ENCODE measurements at regions not wholly inside any gene's neighbourhood (a gene's known extent, or its start where the extent isn't known, plus 50 kb on each side); places are given as distances from the start of the nearest gene placed in this dataset.

DNA sequence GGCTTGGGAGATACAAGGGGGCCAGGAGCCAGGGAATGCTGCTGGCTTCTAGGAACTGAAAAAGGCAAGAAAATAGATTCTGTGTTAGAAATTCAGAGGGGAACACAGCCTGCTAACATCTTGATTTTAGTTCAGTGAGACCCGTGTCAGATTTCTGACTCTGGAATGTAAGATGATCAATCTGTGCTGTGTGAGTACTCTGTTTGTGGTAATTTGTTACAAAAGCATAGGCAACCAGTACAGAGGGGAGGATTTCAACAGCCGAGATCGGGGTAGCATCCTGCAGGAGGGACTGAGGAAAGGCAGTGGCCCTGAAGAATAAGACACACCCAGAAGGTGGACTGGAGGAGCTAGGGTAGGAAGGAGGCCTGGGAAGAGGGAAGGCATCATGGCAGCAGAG lies 410.0 kb upstream of the CCDC196 start:
- no peak for DNase-seq

DNA sequence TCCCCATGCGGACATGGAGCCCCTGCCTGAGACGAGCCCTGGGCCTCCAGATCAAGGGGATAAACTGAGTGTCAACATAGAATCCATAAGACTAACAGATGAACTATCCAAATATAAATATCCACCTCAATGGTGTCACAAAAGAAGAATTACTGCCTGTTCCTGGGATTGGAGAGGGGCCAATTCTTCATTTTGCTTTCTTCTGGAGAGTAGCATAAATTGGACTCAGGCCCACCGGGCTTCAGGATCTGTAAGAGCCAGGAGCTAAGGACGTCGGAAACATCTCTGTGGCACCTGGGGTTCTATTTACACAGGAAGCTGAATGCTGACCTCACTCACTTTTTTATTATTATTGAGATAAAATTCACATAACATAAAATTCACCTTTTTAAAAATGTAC lies 408.2 kb upstream of the CCDC196 start:
- DNase-seq, result peak; percentile 88

DNA sequence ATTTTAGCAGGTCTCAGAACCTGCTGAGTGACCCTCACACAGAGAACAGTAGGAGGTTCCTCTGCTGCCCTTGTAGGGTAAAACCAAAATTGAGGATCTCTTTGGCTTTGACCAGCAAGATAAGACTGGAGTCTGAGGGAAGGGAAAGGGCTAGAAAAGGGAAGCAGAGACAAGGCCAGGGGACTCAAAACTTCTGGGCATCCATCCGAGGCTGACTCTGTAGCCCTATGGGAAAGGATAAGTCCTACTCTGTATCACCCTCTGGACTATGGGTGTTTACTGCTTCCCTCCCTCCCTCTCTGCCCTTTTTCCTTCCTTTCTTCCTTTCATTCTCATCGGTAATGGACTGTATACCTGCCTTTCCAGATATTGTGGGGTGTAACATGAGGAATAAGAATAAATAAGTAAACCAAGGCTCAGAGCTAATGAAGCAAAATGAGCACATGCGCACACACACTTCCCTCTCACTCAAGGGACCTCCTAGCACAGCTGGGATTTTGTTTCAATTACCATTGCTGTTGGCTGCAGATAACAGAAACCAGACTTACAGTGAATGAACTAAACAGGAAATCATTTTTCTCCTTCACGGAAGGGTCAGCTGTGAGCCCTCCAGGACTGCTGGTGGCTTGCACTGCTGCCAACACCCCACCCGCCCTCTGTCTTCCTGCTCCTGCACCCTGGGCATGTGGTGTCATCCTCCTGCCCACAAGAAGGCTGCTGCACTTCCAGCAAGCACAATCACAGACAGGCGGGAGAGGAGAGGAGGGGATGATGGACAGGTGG lies 404.4 kb upstream of the CCDC196 start:
- DNase-seq, result no peak

DNA sequence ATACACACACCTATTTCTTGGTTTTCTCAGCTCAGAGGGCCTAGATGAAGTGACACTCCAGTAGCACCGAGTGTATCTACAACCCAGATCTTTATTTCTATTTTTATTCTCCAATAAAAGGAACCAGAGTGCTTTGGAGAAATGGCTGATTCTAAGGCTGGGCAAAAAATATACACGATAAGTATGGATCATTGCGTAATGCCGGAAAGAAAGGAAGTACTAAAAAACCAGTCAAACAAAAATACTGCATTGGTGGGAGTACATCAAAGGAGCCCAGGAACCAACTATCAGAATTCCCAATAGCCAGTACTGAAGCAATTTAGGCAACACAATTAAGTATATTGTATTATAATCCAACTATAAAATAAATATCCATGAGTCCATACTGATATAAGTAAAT lies 400.9 kb upstream of the CCDC196 start:
- DNase-seq, result no peak

DNA sequence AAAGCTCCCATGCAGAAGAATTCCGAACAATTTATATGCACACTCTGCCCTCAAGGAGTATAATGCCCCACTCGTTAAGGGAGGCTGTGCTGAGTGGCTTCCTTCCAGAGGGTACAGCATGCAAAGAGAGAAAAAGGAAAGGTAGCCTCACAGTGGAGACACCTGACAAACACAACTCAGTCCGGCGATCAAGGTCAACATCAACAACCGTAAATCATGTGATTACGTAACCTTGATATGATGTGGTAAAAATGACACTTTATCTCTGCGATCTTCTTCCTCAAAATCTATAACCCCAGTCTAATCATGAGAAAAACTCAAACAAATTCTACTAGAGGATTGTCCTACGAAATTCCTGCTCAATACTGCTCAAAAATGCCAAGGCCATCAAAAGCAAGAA lies 400.5 kb upstream of the CCDC196 start:
- DNase-seq, result no peak

DNA sequence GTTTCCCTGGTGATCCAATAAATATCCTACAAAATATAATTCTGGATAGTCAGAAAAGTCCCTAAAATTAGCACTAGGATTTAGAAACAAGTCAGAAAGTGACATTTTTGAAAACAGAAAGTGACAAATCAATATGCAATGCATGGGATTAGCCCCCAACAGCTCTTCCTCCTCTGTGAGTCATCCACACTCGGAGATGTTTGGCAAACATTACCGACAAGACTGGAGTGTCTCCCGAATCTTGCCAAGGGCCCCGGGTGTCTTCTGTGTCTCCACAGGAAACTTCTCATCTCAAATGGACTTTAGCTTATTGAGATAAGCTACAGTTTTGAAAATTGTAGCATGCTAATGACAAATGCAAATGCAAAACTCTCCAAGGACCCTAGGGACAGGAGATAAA lies 398.9 kb upstream of the CCDC196 start:
- no peak for DNase-seq

DNA sequence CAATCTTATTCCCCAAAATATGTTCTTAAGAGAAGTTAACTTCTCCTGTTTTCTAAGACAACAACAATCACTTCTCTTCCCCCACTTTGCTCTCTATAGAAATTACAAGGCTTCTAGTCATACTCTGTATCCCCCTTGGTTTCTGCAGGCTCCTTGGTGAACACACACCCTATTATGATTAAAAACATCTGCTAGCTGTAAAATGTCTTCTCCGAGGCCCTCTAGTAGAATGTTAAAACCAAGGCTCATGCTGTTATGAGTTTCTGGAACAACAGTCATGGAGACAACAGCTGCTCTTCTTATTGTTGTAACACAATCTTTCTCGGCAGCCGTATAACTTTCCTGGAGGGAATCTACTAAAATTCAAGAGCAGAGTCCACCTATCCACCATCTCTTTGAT lies 397.5 kb upstream of the CCDC196 start:
- DNase-seq, result no peak

DNA sequence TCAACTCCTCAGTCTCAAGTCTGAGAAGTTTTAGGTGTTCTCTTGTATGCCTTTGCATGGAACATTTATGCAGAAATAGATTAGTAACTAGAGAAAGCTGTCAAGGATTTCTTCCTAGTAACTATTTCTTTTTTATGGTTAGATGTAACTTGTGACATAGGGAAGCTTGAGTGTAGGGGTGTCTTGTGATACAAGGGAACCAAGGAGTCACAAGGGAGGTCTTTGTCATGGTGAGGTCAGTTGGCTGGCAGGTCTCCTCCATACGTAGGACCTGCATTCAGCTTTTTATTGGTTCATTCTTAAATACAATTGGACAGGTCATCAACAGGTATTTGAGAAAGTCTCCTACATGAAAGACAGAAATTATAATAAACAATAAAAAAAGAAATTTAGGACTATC lies 394.0 kb upstream of the CCDC196 start:
- no peak for DNase-seq

DNA sequence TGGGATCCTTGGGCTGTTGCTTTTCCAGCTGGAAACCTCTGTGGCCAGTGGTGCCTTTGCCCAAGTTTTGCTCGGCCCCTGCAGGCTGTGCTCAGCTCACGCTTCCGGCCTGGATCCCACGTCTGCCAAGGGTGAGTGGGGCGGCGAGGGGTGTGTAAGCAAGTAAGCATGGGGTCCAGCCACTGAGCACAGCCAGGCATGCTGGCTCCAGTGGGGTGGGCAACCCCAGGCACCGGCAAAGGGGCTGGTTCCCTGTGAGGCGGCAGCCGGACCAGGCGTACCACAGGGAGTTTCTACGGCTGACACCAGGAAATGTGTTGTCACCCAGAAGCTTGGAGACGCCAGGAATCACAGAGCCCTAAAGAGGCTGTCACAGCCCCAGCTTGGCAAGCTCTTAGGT lies 393.4 kb upstream of the CCDC196 start:
- no peak for DNase-seq

DNA sequence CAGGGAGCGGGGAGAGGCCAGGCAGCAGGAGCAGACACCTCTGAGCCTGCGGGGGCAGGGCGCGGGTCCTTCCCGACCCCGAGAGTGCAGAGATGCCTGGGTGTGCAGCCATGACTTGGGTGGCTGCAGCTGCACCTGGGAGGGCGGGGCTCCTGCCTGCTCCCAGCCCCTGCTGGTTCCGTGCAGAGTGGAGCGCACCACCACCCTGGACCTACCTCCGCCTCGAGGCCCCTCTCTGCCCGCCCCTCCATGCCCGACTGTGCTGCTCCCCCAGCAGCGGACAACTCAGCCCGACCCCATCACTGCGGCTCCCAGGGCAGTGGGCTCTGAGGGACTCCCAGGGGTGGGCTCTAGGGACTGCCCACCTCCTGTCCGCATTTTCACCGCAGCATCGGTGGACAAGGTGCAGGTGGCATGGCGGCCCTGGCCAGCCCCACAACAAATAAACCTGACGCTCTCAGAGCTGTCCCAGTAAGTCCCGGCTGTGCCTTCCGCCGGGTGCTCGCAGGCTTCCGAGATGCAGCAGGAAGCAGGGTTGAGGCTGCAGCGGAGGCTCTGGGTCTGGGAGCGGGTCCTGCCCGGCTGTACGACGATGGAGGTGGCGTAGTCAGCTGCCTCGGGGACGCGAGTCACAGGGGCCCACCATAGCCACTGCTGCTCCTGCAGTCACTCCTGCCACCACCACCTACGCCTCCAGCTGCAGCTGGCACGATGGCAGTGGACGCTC lies 392.0 kb upstream of the CCDC196 start:
- DNase-seq, result no peak

DNA sequence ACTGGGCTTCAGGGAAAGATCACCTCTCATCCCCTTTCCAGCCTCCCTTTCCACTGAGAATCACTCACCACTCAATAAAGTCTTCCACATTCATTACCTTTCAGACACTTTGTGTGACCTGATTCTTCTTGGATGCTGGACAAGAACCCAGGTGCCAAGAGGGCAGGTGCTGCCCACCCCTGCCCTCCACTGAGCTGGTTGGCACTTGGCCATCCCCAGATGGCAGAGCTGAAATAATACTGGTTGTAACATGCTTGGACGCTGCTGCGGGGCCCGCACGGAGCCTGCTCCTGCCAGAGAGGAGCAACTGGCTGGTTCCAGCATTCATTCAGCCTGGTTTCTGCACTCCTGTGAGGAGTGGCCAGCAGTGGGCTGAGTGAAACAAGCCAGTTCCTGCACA lies 386.7 kb upstream of the CCDC196 start:
- peak; percentile 47 for DNase-seq

DNA sequence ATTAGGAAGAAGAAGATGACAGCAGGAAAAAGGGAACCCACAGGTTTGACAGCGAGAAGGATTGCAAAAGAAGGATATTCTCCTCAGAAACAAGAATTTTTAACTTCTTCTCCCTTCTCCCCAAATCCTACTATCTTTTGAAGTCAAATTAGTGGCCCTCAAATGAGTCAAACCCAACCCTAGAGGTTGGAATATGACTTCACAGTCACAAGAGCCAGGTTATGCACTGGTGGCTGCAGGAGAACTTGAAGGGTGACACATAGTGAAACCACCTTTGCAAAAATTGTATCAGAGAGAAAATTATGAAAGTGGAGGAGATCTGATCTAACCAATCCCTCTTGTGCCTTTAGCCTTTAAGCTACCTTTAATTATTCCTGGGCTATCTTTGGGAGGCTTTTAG lies 386.2 kb upstream of the CCDC196 start:
- DNase-seq, result no peak

DNA sequence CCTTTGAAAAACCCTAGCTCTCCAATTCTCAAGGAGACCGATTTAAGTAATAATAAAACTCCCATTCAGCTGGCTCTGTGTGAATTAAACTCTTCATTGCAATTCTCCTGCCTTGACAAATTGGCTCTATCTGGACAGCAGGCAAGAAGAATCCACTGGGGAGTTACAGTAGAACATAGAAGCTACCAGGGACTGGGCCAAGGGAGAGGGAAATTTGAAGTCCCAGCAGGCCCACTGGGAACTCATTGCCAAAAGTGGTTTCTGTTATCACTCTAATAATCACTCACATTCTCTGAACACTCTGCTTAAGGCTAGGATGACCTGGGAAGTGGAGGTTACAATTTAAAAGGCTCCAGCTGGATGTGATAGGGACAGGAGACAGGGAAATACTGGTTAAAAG lies 384.5 kb upstream of the CCDC196 start:
- DNase-seq, result no peak

DNA sequence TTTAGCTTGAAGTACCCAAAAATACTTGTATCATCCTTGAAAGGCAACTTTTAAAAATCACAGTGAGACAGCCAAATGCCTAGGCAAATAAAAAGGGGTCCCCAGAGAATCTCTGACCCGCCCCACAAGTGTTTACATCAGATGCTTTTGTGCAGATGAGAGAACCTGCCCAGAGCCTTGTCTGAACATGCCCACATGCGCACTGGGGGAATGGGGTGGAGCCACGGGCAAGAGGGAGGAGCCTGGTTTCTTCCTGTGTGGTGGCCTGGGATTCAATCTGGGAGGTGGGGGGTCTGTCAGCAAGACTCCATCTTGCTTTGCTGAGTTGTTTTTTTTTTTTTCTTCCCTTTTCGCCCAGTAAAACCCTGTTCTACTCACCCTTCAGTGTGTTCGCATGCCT lies 381.7 kb upstream of the CCDC196 start:
- no peak for DNase-seq

DNA sequence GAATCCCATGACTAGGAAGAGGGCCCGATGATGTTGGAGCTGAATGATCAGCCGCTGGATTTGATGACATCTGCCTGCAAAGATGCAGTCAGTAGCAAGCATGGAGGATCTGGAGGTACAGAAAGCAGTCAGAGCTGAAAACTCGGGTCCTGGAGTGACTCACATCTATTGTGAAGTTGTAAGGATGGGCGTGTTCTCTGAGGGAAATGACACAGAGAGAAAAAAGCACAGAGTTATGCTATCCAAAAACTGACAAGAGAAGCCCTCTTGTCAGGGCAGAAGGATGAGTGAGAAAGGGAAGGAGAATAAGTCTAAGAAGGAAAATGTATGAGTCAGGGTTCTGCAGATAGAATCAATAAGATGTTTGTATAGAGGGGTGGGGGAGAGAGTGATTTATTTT lies 380.4 kb upstream of the CCDC196 start:
- no peak for DNase-seq

DNA sequence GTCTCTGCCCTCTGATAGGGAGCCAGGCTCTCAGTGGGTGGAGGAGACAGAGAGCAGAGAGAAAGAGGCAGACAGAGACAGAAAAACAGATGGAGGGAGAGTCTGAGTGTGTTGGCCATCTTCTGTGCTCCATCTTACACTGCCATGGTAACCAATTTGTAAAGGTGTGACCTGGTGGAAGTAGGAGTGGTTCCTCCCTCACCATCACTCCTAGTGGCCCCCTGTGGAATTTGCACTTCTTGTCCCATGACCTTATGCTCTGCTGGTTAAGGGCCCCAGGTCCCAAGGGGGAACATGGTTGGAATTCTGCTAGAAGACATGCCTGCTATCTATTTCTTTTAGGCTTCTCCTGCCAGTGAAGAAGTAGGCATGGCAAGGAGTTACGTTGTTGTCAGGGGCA lies 376.7 kb upstream of the CCDC196 start:
- DNase-seq, result no peak

DNA sequence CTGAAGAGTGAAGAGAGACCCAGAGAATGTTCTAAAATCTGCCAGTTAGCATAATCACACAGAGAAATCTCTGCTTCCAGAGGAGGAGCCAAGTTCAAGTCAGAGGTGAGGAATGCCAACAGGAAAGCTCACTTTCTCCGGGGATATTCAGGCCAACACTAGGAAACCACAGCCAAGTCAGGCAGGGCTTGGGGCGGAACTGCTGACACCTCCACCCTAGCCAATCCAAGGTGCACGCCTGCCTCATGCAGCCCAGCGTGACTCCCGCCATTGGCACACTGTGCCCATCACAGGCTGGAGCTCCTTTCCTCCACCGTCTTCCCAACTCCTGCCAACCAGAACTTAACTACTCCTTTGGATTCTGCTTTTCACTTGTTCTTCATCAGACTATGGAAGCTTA lies 374.3 kb upstream of the CCDC196 start:
- no peak for DNase-seq

DNA sequence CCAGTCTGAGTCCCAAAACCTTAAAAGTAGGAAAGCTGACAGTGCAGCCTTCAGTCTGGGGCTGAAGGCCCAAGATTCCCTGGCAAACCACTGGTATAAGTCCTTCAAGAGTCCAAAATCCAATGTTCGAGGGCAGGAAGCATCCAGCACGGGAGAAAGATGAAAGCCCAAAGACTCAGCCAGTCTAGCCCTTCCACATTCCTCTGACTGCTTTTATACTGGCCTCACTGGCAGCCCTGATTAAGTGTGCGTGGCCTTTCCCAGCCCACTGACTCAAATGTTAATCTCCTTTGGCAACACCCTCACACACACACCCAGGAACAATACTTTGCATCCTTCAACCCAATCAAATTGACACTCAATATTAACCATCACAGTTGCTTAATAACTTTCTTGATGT lies 372.1 kb upstream of the CCDC196 start:
- no peak for DNase-seq

DNA sequence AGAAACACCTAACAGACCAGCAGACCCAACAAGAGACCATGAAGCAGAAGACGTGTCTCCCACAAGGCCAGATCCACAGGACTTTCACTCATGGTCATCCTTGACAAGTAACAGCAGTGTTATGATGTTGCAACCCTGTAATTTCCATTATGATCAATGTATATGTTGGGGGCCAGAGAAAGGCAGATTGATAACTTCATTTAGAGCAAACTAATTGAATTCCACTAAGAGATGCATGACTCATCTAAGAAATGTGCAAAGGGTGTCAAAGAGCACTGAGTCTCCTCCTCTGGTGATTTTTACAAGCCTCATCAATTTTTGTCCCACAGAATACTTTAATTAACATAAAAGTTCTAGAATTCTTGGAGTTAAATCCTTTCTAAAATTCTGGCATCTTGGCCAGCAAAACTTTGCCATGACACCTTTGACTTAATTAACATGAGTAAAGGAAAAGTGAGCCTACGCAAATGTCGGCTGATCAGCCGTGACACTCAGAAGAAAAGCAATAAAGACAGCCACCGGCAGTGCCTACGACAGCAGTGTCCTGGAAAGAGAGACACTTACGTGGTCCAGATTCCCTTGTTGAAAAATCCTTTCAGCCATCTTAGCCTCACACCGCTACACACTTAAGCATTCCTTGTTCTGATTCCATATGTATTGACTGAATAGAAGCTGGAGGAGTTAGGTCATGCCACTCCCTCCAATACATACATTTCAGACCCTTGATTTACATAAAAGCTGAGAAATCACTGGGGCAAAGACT lies 370.2 kb upstream of the CCDC196 start:
- no peak for DNase-seq

DNA sequence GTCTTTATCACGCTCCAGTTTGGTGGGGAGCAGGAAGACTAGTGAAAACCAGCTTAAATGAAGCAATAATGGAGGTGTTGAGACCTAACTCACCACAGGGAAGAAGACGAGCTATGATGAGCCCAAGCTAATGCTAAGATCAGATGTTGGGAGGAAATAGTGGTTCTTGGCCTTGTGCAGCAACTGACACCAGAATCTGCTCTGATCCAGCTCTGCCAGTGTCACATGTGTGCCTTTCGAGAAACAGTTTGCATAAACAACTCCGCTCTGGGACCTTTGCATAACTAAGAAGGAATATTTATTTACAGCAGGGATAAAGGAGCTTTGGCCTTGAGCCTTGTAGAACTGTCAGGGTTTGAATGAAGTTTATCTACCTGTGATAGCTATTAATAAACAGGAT lies 369.4 kb upstream of the CCDC196 start:
- no peak for DNase-seq

DNA sequence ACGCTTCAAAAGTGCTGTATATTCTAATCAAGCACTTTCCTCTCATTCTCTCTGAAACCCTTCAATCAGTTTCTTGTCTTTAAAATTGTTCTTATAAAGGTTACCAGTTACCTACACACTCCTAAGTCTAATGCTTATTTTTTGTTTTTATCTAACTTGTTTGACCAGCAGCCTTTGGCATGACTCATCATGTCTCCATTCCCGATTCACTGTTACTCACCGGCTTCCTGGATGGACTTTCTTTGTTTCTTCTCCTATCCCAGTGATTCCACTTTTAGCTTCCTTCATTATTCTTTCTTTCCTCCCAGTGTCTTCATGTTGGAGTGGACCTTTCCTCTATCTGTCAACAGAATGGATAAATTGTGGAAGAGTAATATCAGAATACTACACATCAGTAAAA lies 368.6 kb upstream of the CCDC196 start:
- no peak for DNase-seq

DNA sequence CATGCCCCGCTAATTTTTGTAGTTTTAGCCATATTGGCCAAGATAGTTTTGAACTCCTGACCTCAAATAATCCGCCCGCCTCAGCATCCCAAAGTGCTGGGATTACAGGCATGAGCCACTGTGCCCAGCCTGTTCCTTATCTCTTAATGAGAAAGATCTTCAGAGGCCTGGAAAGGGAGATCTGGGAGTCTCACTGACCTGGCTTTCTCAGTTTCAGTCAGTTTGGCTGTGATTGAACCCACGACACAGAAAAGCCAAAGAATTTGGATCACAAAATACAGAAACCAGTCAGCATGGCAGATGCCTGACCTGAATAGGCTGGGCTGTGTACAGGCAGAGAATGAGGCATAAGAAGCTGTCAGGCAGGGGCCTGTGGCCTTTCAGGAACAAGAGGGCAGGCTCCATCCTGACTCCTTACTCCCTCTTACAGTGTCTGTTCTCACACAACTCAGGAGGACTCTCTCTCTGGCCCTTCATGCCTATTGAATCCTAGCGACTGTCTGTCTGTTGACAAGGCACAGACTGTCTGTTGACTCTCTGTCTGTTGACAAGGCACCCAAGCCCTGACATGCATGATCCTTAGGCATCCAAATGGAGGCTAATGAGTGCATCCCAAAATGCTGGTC lies 366.5 kb upstream of the CCDC196 start:
- DNase-seq, result no peak

DNA sequence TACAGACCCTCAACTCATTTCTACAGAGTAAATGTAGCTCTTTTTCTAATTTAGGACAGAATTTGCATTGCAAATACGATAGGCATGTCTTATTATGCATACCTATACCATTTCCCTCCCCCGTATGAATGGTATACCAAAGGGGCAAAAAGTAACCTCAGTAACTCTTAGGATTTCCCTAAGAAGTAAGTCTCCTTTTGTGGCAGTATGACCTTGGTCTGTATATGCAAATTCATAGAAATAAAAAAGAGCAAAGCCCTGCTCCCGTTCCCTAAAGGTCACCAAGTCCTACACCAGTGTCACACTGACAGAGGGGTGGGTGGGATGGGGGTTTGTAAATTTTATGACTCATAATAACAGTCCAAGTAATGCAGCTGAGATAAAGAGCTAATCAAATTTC lies 365.8 kb upstream of the CCDC196 start:
- no peak for DNase-seq

DNA sequence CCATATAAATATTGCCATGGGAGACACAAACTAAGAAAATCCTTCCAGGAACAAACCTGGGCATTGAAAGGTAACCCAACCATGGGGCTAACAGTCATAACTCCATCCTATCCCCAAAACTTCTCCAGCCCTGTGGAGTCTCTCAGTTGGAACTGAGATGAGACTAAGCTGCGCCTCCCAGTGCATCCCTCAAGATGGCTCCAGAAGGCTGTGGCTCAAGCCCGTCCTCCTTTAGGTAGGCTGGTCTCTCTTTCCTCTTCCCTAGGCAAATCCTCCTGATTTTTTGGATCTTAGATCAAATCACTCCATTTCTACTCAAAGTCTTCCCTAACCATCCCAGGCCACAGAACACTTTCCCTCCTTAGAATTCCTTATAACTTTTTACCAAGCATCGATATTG lies 364.3 kb upstream of the CCDC196 start:
- peak; percentile 8 for DNase-seq
